ENCODE measurements at regions not wholly inside any gene's neighbourhood (a gene's known extent, or its start where the extent isn't known, plus 50 kb on each side); places are given as distances from the start of the nearest gene placed in this dataset.
"Not testable (repeated sequence)": the region's sequence is repeated elsewhere in the genome, so short reads cannot be mapped to it uniquely, and the experiment has no call there.

- DNase-seq: no peak
Measured at GRCh38 chr21:15932726-15933125, 202.9 kb downstream of the USP25 start.

GRCh38 chr21:15935530-15935929 is 205.7 kb downstream of the USP25 start:
- DNase-seq: no peak

- DNase-seq: no peak
Measured at GRCh38 chr21:15943009-15943666, 213.4 kb downstream of the USP25 start.

- no peak for DNase-seq
Measured at GRCh38 chr21:15947677-15948076, 217.9 kb downstream of the USP25 start.

- DNase-seq: no peak
Measured at GRCh38 chr21:15953551-15954116, 223.9 kb downstream of the USP25 start.

GRCh38 chr21:15964236-15964855 is 234.6 kb downstream of the USP25 start:
- no peak for DNase-seq

- DNase-seq: no peak
Measured at GRCh38 chr21:15966231-15966630, 236.4 kb downstream of the USP25 start.

- DNase-seq: no peak
Measured at GRCh38 chr21:15966651-15967050, 236.9 kb downstream of the USP25 start.

GRCh38 chr21:15967661-15968060 is 237.9 kb downstream of the USP25 start:
- no peak for DNase-seq

- DNase-seq: no peak
Measured at GRCh38 chr21:15968776-15969310, 239.1 kb downstream of the USP25 start.

GRCh38 chr21:15976807-15977206 is 247.0 kb downstream of the USP25 start:
- DNase-seq: no peak

GRCh38 chr21:15978215-15978738 is 248.5 kb downstream of the USP25 start:
- no peak for DNase-seq

- not testable (repeated sequence) for DNase-seq
Measured at GRCh38 chr21:15979493-15979892, 249.7 kb downstream of the USP25 start.

GRCh38 chr21:15986277-15986676 is 256.5 kb downstream of the USP25 start:
- DNase-seq: no peak

- no peak for DNase-seq
Measured at GRCh38 chr21:15992171-15992570, 262.4 kb downstream of the USP25 start.

GRCh38 chr21:15993951-15994350 is 264.2 kb downstream of the USP25 start:
- DNase-seq: no peak

- no peak for DNase-seq
Measured at GRCh38 chr21:15999741-16000140, 270.0 kb downstream of the USP25 start.

GRCh38 chr21:16002874-16003466 is 273.2 kb downstream of the USP25 start:
- DNase-seq: no peak

- no peak for DNase-seq
Measured at GRCh38 chr21:16004086-16004485, 274.3 kb downstream of the USP25 start.

GRCh38 chr21:16004523-16004922 is 274.7 kb downstream of the USP25 start:
- no peak for DNase-seq

GRCh38 chr21:16005996-16006395 is 276.2 kb downstream of the USP25 start:
- no peak for DNase-seq

GRCh38 chr21:16007943-16008342 is 278.2 kb downstream of the USP25 start:
- no peak for DNase-seq

- DNase-seq: no peak
Measured at GRCh38 chr21:16011719-16012118, 281.9 kb downstream of the USP25 start.

GRCh38 chr21:16013570-16013969 is 283.8 kb downstream of the USP25 start:
- no peak for DNase-seq
